SK-N-SH (cell line): ENCODE measurements at regions not wholly inside any gene's neighbourhood (a gene's known extent, or its start where the extent isn't known, plus 50 kb on each side); places are given as distances from the start of the nearest gene placed in this dataset.

Experiments
- CTCF ChIA-PET: fragments of 300-600, 350-600 bp; formaldehyde crosslinking; extraction: SDS; loops from one replicate; lab custom pipeline; 2021; lab: Yijun Ruan, JAX
- POLR2A ChIA-PET: fragments of 350-600 bp; sonication (Branson Sonifier 250); formaldehyde crosslinking; extraction: SDS; loops from one replicate; lab custom pipeline; 2020; ENCODE audit warnings: antibody characterized with exemption, inconsistent platforms; lab: Yijun Ruan, JAX
- DNase-seq: peaks from one replicate; pipeline ENCODE4 v3.0.0; 2012
- H2AFZ ChIP-seq: fragments of 200-600 bp; sonication (generic); 2 replicates; pipeline ENCODE4 v1.8.1; 2016; ENCODE audit warnings: antibody characterized with exemption, mild to moderate bottlenecking, low read depth
- H3F3A ChIP-seq: fragments of 200-600 bp; sonication (generic); replicated peaks from 2 replicates; pipeline ENCODE3; 2016; ENCODE audit warnings: antibody characterized with exemption, mild to moderate bottlenecking; ENCODE audit not compliant: insufficient read depth
- H3K27ac ChIP-seq, 2 experiments: fragments of 200-500 bp in 1 of 2; fragments of 200-600 bp in 1 of 2; sonication (Bioruptor generic) in 1 of 2; sonication (generic), shearing (Covaris generic) in 1 of 2; 2 replicates each; pipeline versions ENCODE4 v1.5.1 to v1.6.1; 2014 to 2016; ENCODE audit warnings: low read depth in 2 of 2, inconsistent platforms in 1 of 2, low read length in 1 of 2, mild to moderate bottlenecking in 1 of 2, mixed read lengths in 1 of 2
- H3K27me3 ChIP-seq: fragments of 200-600 bp; sonication (generic), shearing (Covaris generic); 2 replicates; pipeline ENCODE4 v1.6.1; 2016; ENCODE audit warnings: mixed run types; ENCODE audit not compliant: insufficient read depth
- H3K36me3 ChIP-seq, 2 experiments: fragments of 200-500 bp in 1 of 2; fragments of 200-600 bp in 1 of 2; sonication (Bioruptor generic) in 1 of 2; sonication (generic) in 1 of 2; replicated peaks in 1 of 2; 2 replicates each; pipeline versions ENCODE3 to v1.5.1; 2014 to 2016; ENCODE audit warnings: low read length in 1 of 2, mild to moderate bottlenecking in 1 of 2; ENCODE audit not compliant: insufficient read depth in 2 of 2, control insufficient read depth in 1 of 2
- H3K4me1 ChIP-seq, 2 experiments: fragments of 200-500 bp in 1 of 2; fragments of 200-600 bp in 1 of 2; sonication (Bioruptor generic) in 1 of 2; sonication (generic), shearing (Covaris generic) in 1 of 2; 2 replicates each; pipeline versions ENCODE4 v1.5.1 to v1.6.1; 2014 to 2016; ENCODE audit warnings: low read depth in 1 of 2, low read length in 1 of 2, mixed run types in 1 of 2; ENCODE audit not compliant: insufficient read depth in 2 of 2, control insufficient read depth in 1 of 2
- H3K4me2 ChIP-seq: fragments of 200-600 bp; sonication (generic), shearing (Covaris generic); 2 replicates; pipeline ENCODE4 v1.6.1; 2017; ENCODE audit warnings: mixed run types
- H3K4me3 ChIP-seq, 2 experiments: fragments of 200-500 bp in 1 of 2; fragments of 200-600 bp in 1 of 2; sonication (Bioruptor generic) in 1 of 2; sonication (generic), shearing (Covaris generic) in 1 of 2; 2 replicates each; pipeline versions ENCODE4 v1.5.1 to v1.8.1; 2014 to 2016; ENCODE audit warnings: low read depth in 2 of 2, inconsistent platforms in 1 of 2, low read length in 1 of 2, mild to moderate bottlenecking in 1 of 2, mixed read lengths in 1 of 2, moderate library complexity in 1 of 2
- H3K79me2 ChIP-seq: fragments of 200-600 bp; sonication (generic); 2 replicates; pipeline ENCODE4 v1.8.1; 2017; ENCODE audit warnings: mild to moderate bottlenecking; ENCODE audit not compliant: insufficient read depth
- H3K9ac ChIP-seq: fragments of 200-600 bp; sonication (generic); 2 replicates; pipeline ENCODE4 v1.6.1; 2017; ENCODE audit warnings: mixed run types
- H3K9me2 ChIP-seq: fragments of 200-600 bp; sonication (generic); 2 replicates; pipeline ENCODE4 v1.6.1; 2017; ENCODE audit warnings: mixed run types
- H3K9me3 ChIP-seq: fragments of 200-600 bp; sonication (generic); 2 replicates; pipeline ENCODE4 v1.6.1; 2017; ENCODE audit warnings: mixed run types, mild to moderate bottlenecking, moderate library complexity
- H4K20me1 ChIP-seq: fragments of 200-600 bp; sonication (generic); 2 replicates; pipeline ENCODE4 v1.6.1; 2017; ENCODE audit warnings: mild to moderate bottlenecking, mixed run types; ENCODE audit not compliant: insufficient read depth
- CHD2 ChIP-seq: fragments of 150-350 bp; IDR thresholded peaks from 2 replicates; pipeline ENCODE4 v1.6.1; 2018; ENCODE audit warnings: low read length; ENCODE audit not compliant: partially characterized antibody
- EZH2phosphoT487 ChIP-seq: fragments of 200-600 bp; sonication (generic); IDR thresholded peaks from 2 replicates; pipeline ENCODE4 v1.6.1; 2017; ENCODE audit warnings: low read depth, mixed run types, mild to moderate bottlenecking, antibody characterized with exemption, moderate library complexity, borderline replicate concordance
- FOSL2 ChIP-seq: IDR thresholded peaks from 2 replicates; pipeline ENCODE4 v1.4.0; 2012; ENCODE audit warnings: low read depth, mild to moderate bottlenecking, moderate library complexity, borderline replicate concordance
- GATA2 ChIP-seq: sonication (generic); formaldehyde crosslinking; IDR thresholded peaks from 2 replicates; pipeline ENCODE4 v1.5.0; 2020; ENCODE audit warnings: mild to moderate bottlenecking, missing genetic modification reagents
- MEF2A ChIP-seq: IDR thresholded peaks from 2 replicates; pipeline ENCODE4 v1.4.0; 2012; ENCODE audit warnings: low read depth, borderline replicate concordance
- NFIC ChIP-seq: IDR thresholded peaks from 2 replicates; pipeline ENCODE4 v1.4.0; 2012; ENCODE audit warnings: borderline replicate concordance
- POLR2AphosphoS5 ChIP-seq: IDR thresholded peaks from 2 replicates; pipeline ENCODE4 v1.6.1; 2012; ENCODE audit warnings: low read depth, low read length
- RAD21 ChIP-seq: IDR thresholded peaks from 2 replicates; pipeline ENCODE4 v1.6.1; 2012; ENCODE audit warnings: mild to moderate bottlenecking, low read length
- RXRA ChIP-seq: IDR thresholded peaks from 2 replicates; pipeline ENCODE4 v1.4.0; 2012; ENCODE audit warnings: low read depth, mild to moderate bottlenecking, borderline replicate concordance
- SMC3 ChIP-seq: IDR thresholded peaks from 2 replicates; pipeline ENCODE4 v1.6.1; 2012; ENCODE audit warnings: low read depth, low read length, improper control_type of control experiment
- WGBS: methylation state at CpG from one replicate; pipeline ENCODE4 v1.1.6; 2017; ENCODE audit warnings: low lambda C conversion rate; 5-methylcytosine and 5-hydroxymethylcytosine counted together
- TF ChIP-seq, protein P1 (sequence below): IDR thresholded peaks from 2 replicates; pipeline ENCODE4 v1.4.0; 2012; ENCODE audit warnings: low read depth, borderline replicate concordance
- TF ChIP-seq, protein P2 (sequence below): IDR thresholded peaks from 2 replicates; pipeline ENCODE4 v1.6.1; 2012; ENCODE audit warnings: mild to moderate bottlenecking, low read depth, low read length, moderate library complexity
- TF ChIP-seq, protein P3 (sequence below): fragments of 200-600 bp; sonication (generic); IDR thresholded peaks from 2 replicates; pipeline ENCODE4 v1.6.1; 2017; ENCODE audit warnings: antibody characterized with exemption, mild to moderate bottlenecking, moderate library complexity

DNA sequence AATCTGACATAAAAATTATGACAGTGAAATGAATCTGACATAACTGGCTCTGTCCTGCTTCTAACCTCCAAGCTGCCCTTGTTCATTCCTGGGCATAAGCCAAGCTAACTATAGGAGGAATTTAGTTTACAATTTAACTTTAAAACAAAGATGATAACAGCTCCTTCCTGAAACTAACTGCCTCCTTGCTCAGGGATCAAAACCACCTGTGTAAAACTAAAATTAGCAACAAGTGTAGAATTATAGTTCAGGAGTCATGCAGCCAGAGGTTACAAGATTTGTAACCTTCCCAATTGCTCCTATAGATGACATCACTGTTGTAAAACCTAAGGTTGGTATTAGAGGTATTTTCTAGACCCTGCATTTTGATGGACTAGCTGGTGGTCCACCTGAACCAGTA lies 256.4 kb upstream of the POM121L12 start:
- no peaks in the 10 kb centered on the region; the same call in 1 of the 2 replicates for H3K9me3 ChIP-seq
- no peaks in the 10 kb centered on the region for H3K9me2 ChIP-seq
- no peak for DNase-seq
- H3K9ac ChIP-seq = no peak overlapping the region
- H3K4me1 ChIP-seq = peaks cover 0 to 3% of the 10 kb centered on the region in 2 experiments; a peak in 2 of 4 replicates
- H3K4me3 ChIP-seq = no peak overlapping the region
- no peaks in the 10 kb centered on the region for H3K79me2 ChIP-seq
- no peaks in the 10 kb centered on the region for H4K20me1 ChIP-seq
- CTCF ChIA-PET = no interaction called here
- H3K27ac ChIP-seq = no peak overlapping the region
- no peak overlapping the region for H3K4me2 ChIP-seq
- no peak for TF ChIP-seq POLR2AphosphoS5
- no peak for TF ChIP-seq CHD2
- TF ChIP-seq MEF2A = no peak
- TF ChIP-seq, protein P1, sequence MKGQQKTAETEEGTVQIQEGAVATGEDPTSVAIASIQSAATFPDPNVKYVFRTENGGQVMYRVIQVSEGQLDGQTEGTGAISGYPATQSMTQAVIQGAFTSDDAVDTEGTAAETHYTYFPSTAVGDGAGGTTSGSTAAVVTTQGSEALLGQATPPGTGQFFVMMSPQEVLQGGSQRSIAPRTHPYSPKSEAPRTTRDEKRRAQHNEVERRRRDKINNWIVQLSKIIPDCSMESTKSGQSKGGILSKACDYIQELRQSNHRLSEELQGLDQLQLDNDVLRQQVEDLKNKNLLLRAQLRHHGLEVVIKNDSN = no peak
- no peak for TF ChIP-seq SMC3
- no peak for TF ChIP-seq RXRA
- no peak for TF ChIP-seq EZH2phosphoT487
- no peak for TF ChIP-seq NFIC
- TF ChIP-seq RAD21 = no peak
- TF ChIP-seq, protein P2, sequence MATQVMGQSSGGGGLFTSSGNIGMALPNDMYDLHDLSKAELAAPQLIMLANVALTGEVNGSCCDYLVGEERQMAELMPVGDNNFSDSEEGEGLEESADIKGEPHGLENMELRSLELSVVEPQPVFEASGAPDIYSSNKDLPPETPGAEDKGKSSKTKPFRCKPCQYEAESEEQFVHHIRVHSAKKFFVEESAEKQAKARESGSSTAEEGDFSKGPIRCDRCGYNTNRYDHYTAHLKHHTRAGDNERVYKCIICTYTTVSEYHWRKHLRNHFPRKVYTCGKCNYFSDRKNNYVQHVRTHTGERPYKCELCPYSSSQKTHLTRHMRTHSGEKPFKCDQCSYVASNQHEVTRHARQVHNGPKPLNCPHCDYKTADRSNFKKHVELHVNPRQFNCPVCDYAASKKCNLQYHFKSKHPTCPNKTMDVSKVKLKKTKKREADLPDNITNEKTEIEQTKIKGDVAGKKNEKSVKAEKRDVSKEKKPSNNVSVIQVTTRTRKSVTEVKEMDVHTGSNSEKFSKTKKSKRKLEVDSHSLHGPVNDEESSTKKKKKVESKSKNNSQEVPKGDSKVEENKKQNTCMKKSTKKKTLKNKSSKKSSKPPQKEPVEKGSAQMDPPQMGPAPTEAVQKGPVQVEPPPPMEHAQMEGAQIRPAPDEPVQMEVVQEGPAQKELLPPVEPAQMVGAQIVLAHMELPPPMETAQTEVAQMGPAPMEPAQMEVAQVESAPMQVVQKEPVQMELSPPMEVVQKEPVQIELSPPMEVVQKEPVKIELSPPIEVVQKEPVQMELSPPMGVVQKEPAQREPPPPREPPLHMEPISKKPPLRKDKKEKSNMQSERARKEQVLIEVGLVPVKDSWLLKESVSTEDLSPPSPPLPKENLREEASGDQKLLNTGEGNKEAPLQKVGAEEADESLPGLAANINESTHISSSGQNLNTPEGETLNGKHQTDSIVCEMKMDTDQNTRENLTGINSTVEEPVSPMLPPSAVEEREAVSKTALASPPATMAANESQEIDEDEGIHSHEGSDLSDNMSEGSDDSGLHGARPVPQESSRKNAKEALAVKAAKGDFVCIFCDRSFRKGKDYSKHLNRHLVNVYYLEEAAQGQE = no peak
- no peak for TF ChIP-seq FOSL2
- no peaks in the 10 kb centered on the region for H3F3A ChIP-seq
- no peaks in the 10 kb centered on the region for H3K36me3 ChIP-seq
- H3K27me3 ChIP-seq = no peaks in the 10 kb centered on the region
- H2AFZ ChIP-seq = no peak overlapping the region
- POLR2A ChIA-PET = no interaction called here

DNA sequence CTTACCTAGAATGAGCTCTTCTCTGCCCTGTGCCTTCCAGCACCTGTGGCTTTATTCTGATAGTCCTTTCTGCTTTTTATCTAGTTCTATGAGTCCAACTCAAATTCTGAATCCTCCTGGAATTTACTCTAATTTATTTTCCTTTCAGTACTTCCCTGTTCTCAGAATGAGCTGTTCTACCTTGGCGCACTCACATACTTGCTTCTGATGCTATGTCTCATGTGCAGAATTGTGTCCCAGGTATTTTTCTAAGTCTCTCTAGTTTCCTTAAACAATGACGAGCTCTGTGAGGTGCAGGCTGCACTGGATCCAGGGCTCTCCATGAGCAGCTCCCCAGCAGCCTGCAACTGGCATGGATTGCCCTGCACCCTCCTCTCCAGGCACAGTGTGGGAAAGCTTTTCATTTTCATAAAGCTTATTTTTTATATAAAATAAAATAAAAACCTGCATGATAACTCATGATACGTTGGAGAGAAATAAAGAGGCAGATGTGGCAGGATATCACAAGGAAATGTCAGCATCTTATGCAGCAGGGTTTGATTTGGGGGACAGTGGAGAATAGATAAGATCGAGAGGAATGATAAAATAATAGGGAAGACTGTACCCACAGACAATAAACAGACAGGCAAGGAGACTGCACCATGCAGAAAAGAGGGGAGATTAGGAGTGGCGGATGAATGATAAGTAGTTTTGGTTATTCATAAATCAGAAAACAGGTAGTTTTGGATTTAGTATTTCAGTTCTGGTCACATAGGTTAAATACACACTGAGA lies 258.2 kb upstream of the POM121L12 start:
- TF ChIP-seq, protein P3, sequence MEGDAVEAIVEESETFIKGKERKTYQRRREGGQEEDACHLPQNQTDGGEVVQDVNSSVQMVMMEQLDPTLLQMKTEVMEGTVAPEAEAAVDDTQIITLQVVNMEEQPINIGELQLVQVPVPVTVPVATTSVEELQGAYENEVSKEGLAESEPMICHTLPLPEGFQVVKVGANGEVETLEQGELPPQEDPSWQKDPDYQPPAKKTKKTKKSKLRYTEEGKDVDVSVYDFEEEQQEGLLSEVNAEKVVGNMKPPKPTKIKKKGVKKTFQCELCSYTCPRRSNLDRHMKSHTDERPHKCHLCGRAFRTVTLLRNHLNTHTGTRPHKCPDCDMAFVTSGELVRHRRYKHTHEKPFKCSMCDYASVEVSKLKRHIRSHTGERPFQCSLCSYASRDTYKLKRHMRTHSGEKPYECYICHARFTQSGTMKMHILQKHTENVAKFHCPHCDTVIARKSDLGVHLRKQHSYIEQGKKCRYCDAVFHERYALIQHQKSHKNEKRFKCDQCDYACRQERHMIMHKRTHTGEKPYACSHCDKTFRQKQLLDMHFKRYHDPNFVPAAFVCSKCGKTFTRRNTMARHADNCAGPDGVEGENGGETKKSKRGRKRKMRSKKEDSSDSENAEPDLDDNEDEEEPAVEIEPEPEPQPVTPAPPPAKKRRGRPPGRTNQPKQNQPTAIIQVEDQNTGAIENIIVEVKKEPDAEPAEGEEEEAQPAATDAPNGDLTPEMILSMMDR = no peak
- peak; percentile 55; the same call in 1 of the 2 replicates for TF ChIP-seq GATA2
- ChIA-PET POLR2A (no interaction called here), CTCF (interaction anchor here (0.9 to 1.2 kb wide), 2 partner anchors 10 to 543 kb away, joined by 3 to 4 read pairs; no protein-coding TSS in a partner anchor)
- Histone ChIP-seq H3K9ac (no peak overlapping the region), H3K4me2 (no peak overlapping the region), H3K79me2 (no peaks in the 10 kb centered on the region), H3K9me3 (no peaks in the 10 kb centered on the region; the same call in 1 of the 2 replicates), H3K27ac (no peak overlapping the region), H3F3A (no peaks in the 10 kb centered on the region), H3K4me3 (no peak overlapping the region), H3K27me3 (no peaks in the 10 kb centered on the region), H4K20me1 (no peaks in the 10 kb centered on the region), H3K9me2 (no peaks in the 10 kb centered on the region), H2AFZ (no peak overlapping the region), H3K4me1 (peaks cover 0 to 3% of the 10 kb centered on the region in 2 experiments; a peak in 2 of 4 replicates), H3K36me3 (no peaks in the 10 kb centered on the region)
- WGBS = 30% methylated on average over 5 of the region's 5 CpGs
- no peak for DNase-seq
